PC-9 (cell line): ENCODE measurements at regions not wholly inside any gene's neighbourhood (a gene's known extent, or its start where the extent isn't known, plus 50 kb on each side); places are given as distances from the start of the nearest gene placed in this dataset.

Source experiments
- BruUV-seq: library from RNA; stranded (reverse); fragments of 400-500 nt; replicated peaks from 2 replicates; lab custom pipeline; 2021; lab: Mats Ljungman, UMichigan
- CTCF ChIA-PET: fragments of 300-600 bp; sonication (Branson Sonifier 250); formaldehyde crosslinking; loops from one replicate; lab custom pipeline; 2022; ENCODE audit warnings: antibody characterized with exemption; lab: Charles Lee
- POLR2A ChIA-PET: fragments of 300-600 bp; sonication (Branson Sonifier 250); formaldehyde crosslinking; loops from one replicate; lab custom pipeline; 2022; ENCODE audit warnings: antibody characterized with exemption; ENCODE audit not compliant: unreplicated experiment; lab: Charles Lee
- DNase-seq, 2 experiments: peaks; one replicate each; pipeline versions ENCODE4 v3.0.0 to v3.0.0-alpha.2; 2015 to 2022; ENCODE audit warnings: mixed read lengths in 1 of 2
- H2AFZ ChIP-seq: fragments of 200-600 bp; sonication (generic); 2 replicates; pipeline ENCODE4 v1.8.1; 2017; ENCODE audit warnings: antibody characterized with exemption
- H3F3A ChIP-seq: fragments of 200-600 bp; sonication (generic); 2 replicates; pipeline ENCODE4 v1.8.1; 2017; ENCODE audit warnings: antibody characterized with exemption, mild to moderate bottlenecking, low read depth; ENCODE audit not compliant: insufficient read depth
- H3K27ac ChIP-seq: fragments of 200-600 bp; sonication (generic); 2 replicates; pipeline ENCODE4 v1.6.1; 2016; ENCODE audit warnings: mixed run types
- H3K27me3 ChIP-seq: fragments of 200-600 bp; sonication (generic); 2 replicates; pipeline ENCODE4 v1.6.1; 2016; ENCODE audit warnings: low read depth, mixed run types; ENCODE audit not compliant: insufficient read depth
- H3K36me3 ChIP-seq: fragments of 200-600 bp; sonication (generic); 2 replicates; pipeline ENCODE4 v1.6.1; 2016; ENCODE audit warnings: low read depth, mixed run types
- H3K4me1 ChIP-seq: fragments of 200-600 bp; sonication (generic); replicated peaks from 2 replicates; pipeline ENCODE4 v1.6.1; 2016; ENCODE audit warnings: mixed run types; ENCODE audit not compliant: insufficient read depth
- H3K4me2 ChIP-seq: fragments of 200-600 bp; sonication (generic); 2 replicates; pipeline ENCODE4 v1.6.1; 2017; ENCODE audit warnings: mixed run types
- H3K4me3 ChIP-seq: fragments of 200-600 bp; sonication (generic); 2 replicates; pipeline ENCODE4 v1.6.1; 2016; ENCODE audit warnings: mixed run types
- H3K79me2 ChIP-seq: fragments of 200-600 bp; sonication (generic); 2 replicates; pipeline ENCODE4 v1.6.1; 2017; ENCODE audit warnings: low read depth, mixed run types
- H3K9me2 ChIP-seq: fragments of 200-600 bp; sonication (generic); 2 replicates; pipeline ENCODE4 v1.8.1; 2017; ENCODE audit warnings: mild to moderate bottlenecking; ENCODE audit not compliant: insufficient read depth
- H3K9me3 ChIP-seq: fragments of 200-600 bp; sonication (generic); 2 replicates; pipeline ENCODE4 v1.8.1; 2016; ENCODE audit warnings: low read depth; ENCODE audit not compliant: insufficient read depth
- H4K20me1 ChIP-seq: fragments of 200-600 bp; sonication (generic); 2 replicates; pipeline ENCODE4 v1.8.1; 2017; ENCODE audit not compliant: insufficient read depth
- CTCF ChIP-seq: fragments of 200-600 bp; sonication (generic); conservative IDR thresholded peaks from 2 replicates; pipeline ENCODE4 v1.6.1; 2017; ENCODE audit warnings: mixed run types, antibody characterized with exemption, mild to moderate bottlenecking, moderate library complexity
- EZH2 ChIP-seq: fragments of 200-600 bp; sonication (generic); IDR thresholded peaks from 2 replicates; pipeline ENCODE4 v1.8.0; 2017; ENCODE audit warnings: antibody characterized with exemption, low read depth
- intact Hi-C: fragments of 100-400 bp; cut with micrococcal nuclease; formaldehyde crosslinking; loops from one replicate; pipeline ENCODE4 v1.10.0; 2022; ENCODE audit not compliant: unreplicated experiment

- peak in 1 of 2 experiments; percentile 69 for DNase-seq
- H3F3A ChIP-seq: peaks cover 7% of the 10 kb centered on the region; the same call in 1 of the 2 replicates
- no peak overlapping the region for H2AFZ ChIP-seq
- intact Hi-C loops: no loop called here
- ChIA-PET POLR2A (interaction anchor here (0.5 kb wide), 1 partner anchor 326 kb away, joined by 12 read pairs; no protein-coding TSS in a partner anchor), CTCF (interaction anchor here (0.5 kb wide), 1 partner anchor 696 kb away, joined by 3 read pairs; no protein-coding TSS in a partner anchor)
- H3K9me3 ChIP-seq: peaks cover 5% of the 10 kb centered on the region; the same call in 1 of the 2 replicates
- H3K4me1 ChIP-seq: peaks cover 10% of the 10 kb centered on the region; the same call in 1 of the 2 replicates
- H3K9me2 ChIP-seq: no peaks in the 10 kb centered on the region; the same call in 1 of the 2 replicates
- no peaks in the 10 kb centered on the region for H4K20me1 ChIP-seq
- TF ChIP-seq EZH2 (no peak), CTCF (no peak)
- BruUV-seq: no TSS peak
- H3K27me3 ChIP-seq: no peaks in the 10 kb centered on the region
- no peak overlapping the region for H3K4me2 ChIP-seq
- H3K27ac ChIP-seq: peak overlapping the region; percentile 39; the same call in 1 of the 2 replicates
- no peaks in the 10 kb centered on the region for H3K79me2 ChIP-seq
- H3K36me3 ChIP-seq: no peaks in the 10 kb centered on the region
- H3K4me3 ChIP-seq: no peak overlapping the region
These were observed 285.3 kb downstream of the SV2B start for GRCh38 chr15:91385311-91385710.

DNA sequence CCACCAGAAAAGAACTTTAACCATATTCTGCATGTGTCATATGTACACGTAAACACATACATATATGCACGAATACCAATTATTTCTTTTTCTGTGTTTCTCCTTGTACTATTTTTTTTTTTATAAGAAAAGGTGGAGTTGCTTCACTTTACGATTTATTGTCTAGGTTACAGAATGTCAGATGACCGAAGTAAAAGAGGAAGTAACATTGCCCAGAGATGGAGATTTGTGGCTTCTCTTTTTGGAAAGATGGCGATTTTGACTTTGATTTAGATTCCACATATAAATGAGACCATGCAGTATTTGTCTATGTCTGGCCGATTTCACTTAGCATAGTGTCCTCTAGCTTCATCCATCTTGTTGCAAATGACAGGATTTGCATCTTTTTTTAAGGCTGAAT is 293.1 kb downstream of the SV2B start:
- Histone ChIP-seq H3K27ac (no peak overlapping the region), H3K4me1 (no peaks in the 10 kb centered on the region), H3K79me2 (no peaks in the 10 kb centered on the region), H3K4me2 (no peak overlapping the region), H2AFZ (no peak overlapping the region), H4K20me1 (no peaks in the 10 kb centered on the region; the same call in 1 of the 2 replicates), H3K4me3 (no peak overlapping the region), H3K9me3 (0 out of 2 replicates have a peak, but pooled peaks cover 5% of the 10 kb centered on the region), H3K27me3 (no peaks in the 10 kb centered on the region), H3K9me2 (no peaks in the 10 kb centered on the region), H3K36me3 (no peaks in the 10 kb centered on the region), H3F3A (no peaks in the 10 kb centered on the region)
- CTCF ChIA-PET: no interaction called here
- POLR2A ChIA-PET: no interaction called here
- BruUV-seq: no TSS peak
- TF ChIP-seq CTCF (no peak), EZH2 (no peak)
- intact Hi-C loops: no loop called here
- DNase-seq: no peak

- Histone ChIP-seq H3K27me3 (no peaks in the 10 kb centered on the region), H3F3A (no peaks in the 10 kb centered on the region), H3K9me3 (0 out of 2 replicates have a peak, but pooled peaks cover 3% of the 10 kb centered on the region), H2AFZ (no peak overlapping the region), H3K36me3 (no peaks in the 10 kb centered on the region), H4K20me1 (no peaks in the 10 kb centered on the region; the same call in 1 of the 2 replicates), H3K4me2 (no peak overlapping the region), H3K79me2 (no peaks in the 10 kb centered on the region), H3K9me2 (no peaks in the 10 kb centered on the region), H3K4me3 (no peak overlapping the region), H3K27ac (no peak overlapping the region), H3K4me1 (no peaks in the 10 kb centered on the region)
- no TSS peak for BruUV-seq
- intact Hi-C loops: no loop called here
- TF ChIP-seq CTCF (no peak), EZH2 (no peak)
- CTCF ChIA-PET: no interaction called here
- POLR2A ChIA-PET: no interaction called here
- no peak for DNase-seq
These were observed 300.4 kb downstream of the SV2B start for GRCh38 chr15:91400481-91400880.
